ENCODE measurements at regions not wholly inside any gene's neighbourhood (a gene's known extent, or its start where the extent isn't known, plus 50 kb on each side); places are given as distances from the start of the nearest gene placed in this dataset.

- no peak overlapping the region for H3K4me3 ChIP-seq
- no peaks in the 10 kb centered on the region for H3K4me1 ChIP-seq (ENCODE audit: low read depth)
- intact Hi-C loops (cut with DNase I, micrococcal nuclease) = no loop called here
- H3K9me3 ChIP-seq = no peaks in the 10 kb centered on the region
- TF ChIP-seq CTCF (IDR thresholded peaks at IDR 0.05) = no peak
- DNase-seq (no peak), ATAC-seq (no peak)
- no peaks in the 10 kb centered on the region for H3K36me3 ChIP-seq (ENCODE audit: low read depth)
Observed at GRCh38 chr7:110058401-110058800, 1032.5 kb upstream of the LRRN3 start.

GRCh38 chr7:110061387-110061786 lies 1029.5 kb upstream of the LRRN3 start:
- Histone ChIP-seq H3K9me3 (no peaks in the 10 kb centered on the region), H3K36me3 (ENCODE audit: low read depth) (no peaks in the 10 kb centered on the region), H3K4me1 (ENCODE audit: low read depth) (no peaks in the 10 kb centered on the region), H3K4me3 (no peak overlapping the region)
- no peak for TF ChIP-seq CTCF (IDR thresholded peaks at IDR 0.05)
- intact Hi-C loops (cut with DNase I, micrococcal nuclease) = no loop called here
- DNase-seq (no peak), ATAC-seq (no peak)

- DNase-seq = no peak
- no peaks in the 10 kb centered on the region for H3K36me3 ChIP-seq (ENCODE audit: low read depth)
Observed at GRCh38 chr7:110065121-110065520, 1025.8 kb upstream of the LRRN3 start.

GRCh38 chr7:110066843-110067242 lies 1024.1 kb upstream of the LRRN3 start:
- H3K4me3 ChIP-seq = no peak overlapping the region
- no peaks in the 10 kb centered on the region for H3K4me1 ChIP-seq (ENCODE audit: low read depth)
- DNase-seq (no peak), ATAC-seq (no peak)
- no peak for TF ChIP-seq CTCF (IDR thresholded peaks at IDR 0.05)
- H3K36me3 ChIP-seq (ENCODE audit: low read depth) = no peaks in the 10 kb centered on the region
- intact Hi-C loops (cut with DNase I, micrococcal nuclease) = no loop called here
- no peaks in the 10 kb centered on the region for H3K9me3 ChIP-seq

More at GRCh38 chr7:110065121-110065520, 1025.8 kb upstream of the LRRN3 start:
- no peak for TF ChIP-seq CTCF (IDR thresholded peaks at IDR 0.05)
- H3K4me3 ChIP-seq = no peak overlapping the region
- no peaks in the 10 kb centered on the region for H3K4me1 ChIP-seq (ENCODE audit: low read depth)
- no peaks in the 10 kb centered on the region for H3K9me3 ChIP-seq
- intact Hi-C loops (cut with DNase I, micrococcal nuclease) = no loop called here
- no peak for ATAC-seq

GRCh38 chr7:110071192-110071591 lies 1019.7 kb upstream of the LRRN3 start:
- Histone ChIP-seq H3K36me3 (ENCODE audit: low read depth) (no peaks in the 10 kb centered on the region), H3K4me3 (no peak overlapping the region), H3K4me1 (ENCODE audit: low read depth) (no peaks in the 10 kb centered on the region), H3K9me3 (no peaks in the 10 kb centered on the region)
- TF ChIP-seq CTCF (IDR thresholded peaks at IDR 0.05) = no peak
- no peak for DNase-seq
- intact Hi-C loops (cut with DNase I, micrococcal nuclease) = no loop called here
- ATAC-seq = no peak

GRCh38 chr7:110075450-110075849 lies 1015.5 kb upstream of the LRRN3 start:
- TF ChIP-seq CTCF (IDR thresholded peaks at IDR 0.05) = no peak
- Histone ChIP-seq H3K4me3 (no peak overlapping the region), H3K4me1 (ENCODE audit: low read depth) (no peaks in the 10 kb centered on the region), H3K36me3 (ENCODE audit: low read depth) (no peaks in the 10 kb centered on the region), H3K9me3 (no peaks in the 10 kb centered on the region)
- intact Hi-C loops (cut with DNase I, micrococcal nuclease) = no loop called here
- DNase-seq = no peak
- ATAC-seq = no peak
